H1 (cell line): ENCODE measurements at regions not wholly inside any gene's neighbourhood (a gene's known extent, or its start where the extent isn't known, plus 50 kb on each side); places are given as distances from the start of the nearest gene placed in this dataset.

Experiments
- CHD1 ChIP-seq: IDR thresholded peaks from 2 replicates; pipeline ENCODE4 v1.6.1; 2012; ENCODE audit warnings: low read depth, low read length, improper control_type of control experiment
- CHD7 ChIP-seq: fragments of 300-600 bp; sonication (generic); IDR thresholded peaks from 2 replicates; pipeline ENCODE4 v1.7.1; 2012; ENCODE audit warnings: low read length, moderate library complexity, mild to moderate bottlenecking, inconsistent platforms; ENCODE audit not compliant: insufficient replicate concordance
- FOSL1 ChIP-seq: IDR thresholded peaks from 2 replicates; pipeline ENCODE4 v1.6.1; 2011; ENCODE audit warnings: mild to moderate bottlenecking, low read depth, low read length, moderate library complexity; ENCODE audit not compliant: insufficient read depth
- KDM4A ChIP-seq: IDR thresholded peaks from one replicate; pipeline ENCODE4 v1.7.1; 2012; ENCODE audit warnings: low read depth, mild to moderate bottlenecking, moderate library complexity, low read length, inconsistent platforms; ENCODE audit not compliant: severe bottlenecking
- PHF8 ChIP-seq: fragments of 200-600 bp; sonication (generic); conservative IDR thresholded peaks from 2 replicates; pipeline ENCODE4 v1.7.1; 2012; ENCODE audit warnings: low read depth, mild to moderate bottlenecking, inconsistent platforms, low read length, moderate library complexity
- POU5F1 ChIP-seq: IDR thresholded peaks from 2 replicates; pipeline ENCODE4 v1.6.1; 2011; ENCODE audit warnings: low read depth, mild to moderate bottlenecking, low read length, moderate library complexity
- RAD21 ChIP-seq, 2 experiments: IDR thresholded peaks in 1 of 2; conservative IDR thresholded peaks in 1 of 2; 2 replicates each; pipeline ENCODE4 v1.6.1; 2011; ENCODE audit warnings: low read depth in 2 of 2, low read length in 2 of 2, improper control_type of control experiment in 1 of 2, inconsistent platforms in 1 of 2, mild to moderate bottlenecking in 1 of 2, moderate library complexity in 1 of 2
- RNF2 ChIP-seq: fragments of 200-900, 300-1000 bp; sonication (generic); IDR thresholded peaks from 2 replicates; pipeline ENCODE4 v1.7.1; 2016; ENCODE audit warnings: borderline replicate concordance, low read depth, mild to moderate bottlenecking, antibody characterized with exemption, low read length; ENCODE audit not compliant: poor library complexity, severe bottlenecking; ENCODE audit errors: missing control alignments
- SIX5 ChIP-seq: IDR thresholded peaks from 2 replicates; pipeline ENCODE4 v1.6.1; 2011; ENCODE audit warnings: mild to moderate bottlenecking, low read depth, low read length
- TCF12 ChIP-seq: IDR thresholded peaks from 2 replicates; pipeline ENCODE4 v1.6.1; 2011; ENCODE audit warnings: low read depth, mild to moderate bottlenecking, low read length
- TF ChIP-seq, protein P1 (sequence below): IDR thresholded peaks from 2 replicates; pipeline ENCODE4 v1.6.1; 2011; ENCODE audit warnings: low read depth, mild to moderate bottlenecking, low read length; ENCODE audit not compliant: insufficient read depth

DNA sequence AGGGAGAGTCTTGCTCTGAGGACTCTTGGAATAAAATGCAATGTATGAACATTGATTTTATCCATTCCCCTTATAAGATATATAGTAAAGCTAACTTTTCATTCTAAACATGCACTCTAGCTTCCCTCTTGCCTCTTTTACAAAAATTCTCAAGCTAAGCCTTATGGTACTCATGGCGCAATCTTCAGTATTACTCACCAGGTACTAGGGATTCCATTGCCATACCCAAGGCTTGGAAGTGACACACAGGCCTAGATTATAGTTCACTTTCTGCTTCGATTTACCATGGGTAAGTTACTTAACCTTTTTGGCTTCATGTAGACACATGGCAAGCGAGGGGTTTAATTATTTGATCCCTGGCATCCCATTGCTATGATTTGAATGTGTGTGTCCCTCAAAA lies 331.5 kb downstream of the LRIG3 start (continued):
- TF ChIP-seq CHD7 (no peak), FOSL1 (no peak), KDM4A (no peak), RNF2 (no peak), POU5F1 (no peak), TCF12 (no peak), PHF8 (no peak), SIX5 (no peak), RAD21 (IDR thresholded peaks at IDR 0.05 in 1 of 2, conservative IDR thresholded peaks at IDR 0.05 in 1 of 2; ENCODE audit: low read depth in 2 of 2, low read length in 2 of 2) (no peak), CHD1 (no peak)
- TF ChIP-seq, protein P1, sequence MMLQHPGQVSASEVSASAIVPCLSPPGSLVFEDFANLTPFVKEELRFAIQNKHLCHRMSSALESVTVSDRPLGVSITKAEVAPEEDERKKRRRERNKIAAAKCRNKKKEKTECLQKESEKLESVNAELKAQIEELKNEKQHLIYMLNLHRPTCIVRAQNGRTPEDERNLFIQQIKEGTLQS: no peak
- TF ChIP-seq, all 59 proteins: peak for 0
